ENCODE measurements at regions not wholly inside any gene's neighbourhood (a gene's known extent, or its start where the extent isn't known, plus 50 kb on each side); places are given as distances from the start of the nearest gene placed in this dataset.

GRCh38 chr4:19260346-19260745 lies 991.4 kb upstream of the SLIT2 start:
- WGBS, 5 donors, result 20 to 65% (median 32%) methylated on average over 2 of the region's 2 CpGs
- DNase-seq, result no peak
- Histone ChIP-seq H3K36me3 (no peaks in the 10 kb centered on the region), H3K27ac (no peak overlapping the region), H3K4me3 (no peak overlapping the region), H3K9me3 (peaks cover 0 to 27% (median 22%) of the 10 kb centered on the region in 8 donors), H3K27me3 (replicated peaks in 1 of 7) (no peaks in the 10 kb centered on the region), H3K4me1 (no peaks in the 10 kb centered on the region)
- no peak for TF ChIP-seq CTCF (IDR thresholded peaks at IDR 0.05 in 8 of 11, conservative IDR thresholded peaks at IDR 0.05 in 3 of 11)
- intact Hi-C loops (cut with DNase I; ENCODE audit: low total_unique reads), result no loop called here

DNA sequence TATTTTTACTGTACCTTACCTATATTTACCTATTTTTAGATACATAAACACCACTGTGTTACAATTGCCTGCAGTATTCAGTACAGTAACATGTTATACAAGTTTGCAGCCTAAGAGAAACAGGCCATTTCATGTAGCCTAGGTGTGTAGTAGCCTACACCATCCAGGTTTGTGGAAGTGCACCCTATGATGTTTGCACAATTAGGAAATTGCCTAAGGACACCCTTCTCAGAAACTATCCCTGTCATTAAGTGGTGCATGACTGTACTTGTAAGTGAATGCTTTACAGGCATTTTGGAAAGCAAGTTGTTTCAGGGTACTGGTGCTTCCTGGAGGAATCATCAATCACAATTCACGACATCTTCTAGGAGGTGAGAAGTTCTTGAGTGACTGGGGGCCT lies 991.8 kb upstream of the SLIT2 start:
- Histone ChIP-seq H3K9me3 (peaks cover 0 to 32% (median 26%) of the 10 kb centered on the region in 8 donors), H3K27me3 (replicated peaks in 1 of 7) (no peaks in the 10 kb centered on the region), H3K27ac (no peak overlapping the region), H3K4me3 (no peak overlapping the region), H3K4me1 (no peaks in the 10 kb centered on the region), H3K36me3 (no peaks in the 10 kb centered on the region)
- no peak for DNase-seq
- 0 to 52% (median 36%) methylated on average over 1 of the region's 1 CpG for WGBS, 5 donors
- intact Hi-C loops (cut with DNase I; ENCODE audit: low total_unique reads), result no loop called here
- TF ChIP-seq POLR2A (IDR thresholded peaks at IDR 0.05) (no peak), POLR2AphosphoS5 (IDR thresholded peaks at IDR 0.05) (no peak)

- no peak for DNase-seq
- H3K27ac ChIP-seq, result no peak overlapping the region
- no peaks in the 10 kb centered on the region for H3K27me3 ChIP-seq (replicated peaks in 1 of 7)
- TF ChIP-seq POLR2AphosphoS5 (IDR thresholded peaks at IDR 0.05) (no peak), CTCF (IDR thresholded peaks at IDR 0.05 in 8 of 11, conservative IDR thresholded peaks at IDR 0.05 in 3 of 11) (no peak), POLR2A (IDR thresholded peaks at IDR 0.05) (no peak)
- intact Hi-C loops (cut with DNase I; ENCODE audit: low total_unique reads), result no loop called here
- H3K9me3 ChIP-seq, result peaks cover 0 to 45% (median 29%) of the 10 kb centered on the region in 8 donors
- no peaks in the 10 kb centered on the region for H3K36me3 ChIP-seq
- no peak overlapping the region for H3K4me3 ChIP-seq
- no peaks in the 10 kb centered on the region for H3K4me1 ChIP-seq
Observed at GRCh38 chr4:19256823-19257222, 994.9 kb upstream of the SLIT2 start.

DNA sequence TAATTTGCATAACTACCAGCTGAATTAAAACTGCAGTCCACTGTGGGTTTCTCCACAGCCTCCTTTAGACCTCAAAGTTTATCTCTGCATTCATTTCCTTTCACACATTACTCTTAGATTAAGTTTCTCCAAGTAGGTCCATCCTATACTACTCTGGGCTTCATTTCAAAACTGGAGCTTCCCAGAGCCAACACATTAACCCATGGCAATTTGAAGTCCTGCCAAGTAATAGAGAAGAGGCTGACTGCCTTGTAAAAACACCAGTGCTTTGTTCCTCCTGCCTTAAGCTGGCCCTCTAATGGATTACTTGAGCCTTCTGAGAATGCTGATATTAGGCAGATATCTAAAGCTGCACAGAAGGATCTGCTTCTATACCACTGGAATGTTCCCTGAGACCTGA lies 997.2 kb upstream of the SLIT2 start:
- intact Hi-C loops (cut with DNase I; ENCODE audit: low total_unique reads), result no loop called here
- H3K4me1 ChIP-seq, result no peaks in the 10 kb centered on the region
- H3K9me3 ChIP-seq, result peaks cover 0 to 48% (median 32%) of the 10 kb centered on the region in 8 donors
- H3K27ac ChIP-seq, result no peak overlapping the region
- H3K27me3 ChIP-seq (replicated peaks in 1 of 7), result no peaks in the 10 kb centered on the region
- H3K4me3 ChIP-seq, result no peak overlapping the region
- no peak for TF ChIP-seq POLR2AphosphoS5 (IDR thresholded peaks at IDR 0.05)
- no peak for TF ChIP-seq CTCF (IDR thresholded peaks at IDR 0.05 in 8 of 11, conservative IDR thresholded peaks at IDR 0.05 in 3 of 11)
- TF ChIP-seq POLR2A (IDR thresholded peaks at IDR 0.05), result no peak
- DNase-seq, result no peak
- H3K36me3 ChIP-seq, result no peaks in the 10 kb centered on the region

- Histone ChIP-seq H3K27me3 (replicated peaks in 1 of 7) (no peaks in the 10 kb centered on the region), H3K27ac (no peak overlapping the region), H3K4me3 (no peak overlapping the region), H3K9me3 (peaks cover 0 to 10% (median 3%) of the 10 kb centered on the region in 8 donors), H3K4me1 (no peaks in the 10 kb centered on the region), H3K36me3 (no peaks in the 10 kb centered on the region)
- TF ChIP-seq POLR2AphosphoS5 (IDR thresholded peaks at IDR 0.05) (no peak), CTCF (IDR thresholded peaks at IDR 0.05 in 8 of 11, conservative IDR thresholded peaks at IDR 0.05 in 3 of 11) (no peak), POLR2A (IDR thresholded peaks at IDR 0.05) (no peak)
- DNase-seq, result no peak
- WGBS, 5 donors, result 76 to 79% (median 78%) methylated on average over 4 of the region's 4 CpGs
- intact Hi-C loops (cut with DNase I; ENCODE audit: low total_unique reads), result no loop called here
Observed at GRCh38 chr4:19248023-19248422, 1003.7 kb upstream of the SLIT2 start.
